ENCODE measurements at regions not wholly inside any gene's neighbourhood (a gene's known extent, or its start where the extent isn't known, plus 50 kb on each side); places are given as distances from the start of the nearest gene placed in this dataset.

DNA sequence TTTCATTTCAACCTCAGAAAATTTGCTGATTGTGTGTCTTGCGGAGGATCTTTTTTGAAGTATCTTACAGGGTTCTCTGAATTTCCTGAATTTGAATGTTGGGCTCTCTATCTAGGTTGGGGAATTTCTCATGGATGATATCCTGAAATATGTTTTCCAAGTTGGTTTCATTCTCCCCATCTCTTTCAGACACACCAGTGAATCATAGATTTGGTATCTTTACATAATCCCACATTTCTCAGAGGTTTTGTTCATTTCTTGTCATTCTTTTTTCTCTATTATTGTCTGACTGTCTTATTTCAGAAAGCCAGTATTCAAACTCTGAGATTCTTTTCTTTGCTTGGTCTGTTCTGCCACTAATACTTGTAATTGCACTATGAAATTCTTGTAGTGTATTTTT lies 456.9 kb downstream of the PRELID2 start:
- Histone ChIP-seq H3K9me3 (ENCODE audit: control insufficient read depth, insufficient read depth, low read depth, low read length) (no peaks in the 10 kb centered on the region), H3K36me3 (ENCODE audit: control insufficient read depth, insufficient read depth, low read length) (no peaks in the 10 kb centered on the region), H3K4me3 (ENCODE audit: low read depth in 2 of 2, low read length in 2 of 2) (no peak overlapping the region), H3K27ac (ENCODE audit: low read length) (no peak overlapping the region), H3K4me1 (ENCODE audit: control insufficient read depth, insufficient read depth, low read length) (no peaks in the 10 kb centered on the region), H3K27me3 (ENCODE audit: control insufficient read depth, insufficient read depth, low read length) (no peaks in the 10 kb centered on the region)
- in situ Hi-C loops (cut with HindIII; ENCODE audit: low pct_unique_long_range_greater_than_20kb, low sequenced_read_pairs) (no loop called here), intact Hi-C loops (cut with micrococcal nuclease; ENCODE audit: unreplicated experiment) (no loop called here)
- DNase-seq (ENCODE audit: low read depth, low spot score) (no peak), ATAC-seq (no peak)
- ChIA-PET POLR2A (no interaction called here), CTCF (no interaction called here)
- TF ChIP-seq SIN3A (IDR thresholded peaks at IDR 0.05; ENCODE audit: borderline replicate concordance, insufficient read depth, low read depth, low read length) = no peak
- TF ChIP-seq POLR2AphosphoS5 (IDR thresholded peaks at IDR 0.05; ENCODE audit: low read depth, low read length) = no peak
- BruUV-seq (replicated peaks) = no TSS peak

DNA sequence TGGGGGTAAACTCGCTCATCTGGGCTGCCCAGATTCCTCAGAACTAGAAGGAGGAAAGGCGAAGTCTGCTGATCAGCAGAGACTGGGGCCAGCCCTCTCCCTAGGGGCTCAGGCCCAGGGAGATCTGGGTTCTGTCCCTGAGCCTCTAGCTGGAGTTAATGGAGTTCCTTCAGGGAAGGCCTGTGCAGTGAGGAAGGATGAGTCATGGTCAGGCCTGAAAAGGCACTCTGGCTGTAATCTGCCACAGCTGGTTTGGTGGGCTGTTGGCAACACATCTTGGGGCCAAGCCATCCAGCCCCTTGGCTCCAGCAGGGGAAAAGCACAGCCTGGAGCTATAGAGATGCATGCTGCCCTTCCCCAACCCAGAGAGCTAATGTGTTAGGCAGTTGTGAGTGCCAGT lies 459.6 kb downstream of the PRELID2 start:
- TF ChIP-seq TCF7L2 (IDR thresholded peaks at IDR 0.05; ENCODE audit: low read depth, low read length) (no peak), SIN3A (IDR thresholded peaks at IDR 0.05; ENCODE audit: borderline replicate concordance, insufficient read depth, low read depth, low read length) (no peak), POLR2AphosphoS5 (IDR thresholded peaks at IDR 0.05; ENCODE audit: low read depth, low read length) (no peak)
- TF ChIP-seq, protein P1, sequence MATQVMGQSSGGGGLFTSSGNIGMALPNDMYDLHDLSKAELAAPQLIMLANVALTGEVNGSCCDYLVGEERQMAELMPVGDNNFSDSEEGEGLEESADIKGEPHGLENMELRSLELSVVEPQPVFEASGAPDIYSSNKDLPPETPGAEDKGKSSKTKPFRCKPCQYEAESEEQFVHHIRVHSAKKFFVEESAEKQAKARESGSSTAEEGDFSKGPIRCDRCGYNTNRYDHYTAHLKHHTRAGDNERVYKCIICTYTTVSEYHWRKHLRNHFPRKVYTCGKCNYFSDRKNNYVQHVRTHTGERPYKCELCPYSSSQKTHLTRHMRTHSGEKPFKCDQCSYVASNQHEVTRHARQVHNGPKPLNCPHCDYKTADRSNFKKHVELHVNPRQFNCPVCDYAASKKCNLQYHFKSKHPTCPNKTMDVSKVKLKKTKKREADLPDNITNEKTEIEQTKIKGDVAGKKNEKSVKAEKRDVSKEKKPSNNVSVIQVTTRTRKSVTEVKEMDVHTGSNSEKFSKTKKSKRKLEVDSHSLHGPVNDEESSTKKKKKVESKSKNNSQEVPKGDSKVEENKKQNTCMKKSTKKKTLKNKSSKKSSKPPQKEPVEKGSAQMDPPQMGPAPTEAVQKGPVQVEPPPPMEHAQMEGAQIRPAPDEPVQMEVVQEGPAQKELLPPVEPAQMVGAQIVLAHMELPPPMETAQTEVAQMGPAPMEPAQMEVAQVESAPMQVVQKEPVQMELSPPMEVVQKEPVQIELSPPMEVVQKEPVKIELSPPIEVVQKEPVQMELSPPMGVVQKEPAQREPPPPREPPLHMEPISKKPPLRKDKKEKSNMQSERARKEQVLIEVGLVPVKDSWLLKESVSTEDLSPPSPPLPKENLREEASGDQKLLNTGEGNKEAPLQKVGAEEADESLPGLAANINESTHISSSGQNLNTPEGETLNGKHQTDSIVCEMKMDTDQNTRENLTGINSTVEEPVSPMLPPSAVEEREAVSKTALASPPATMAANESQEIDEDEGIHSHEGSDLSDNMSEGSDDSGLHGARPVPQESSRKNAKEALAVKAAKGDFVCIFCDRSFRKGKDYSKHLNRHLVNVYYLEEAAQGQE (IDR thresholded peaks at IDR 0.05; ENCODE audit: insufficient read depth in 1 of 2, low read depth in 2 of 2, low read length in 1 of 2) = no peak
- TF ChIP-seq, protein P2, sequence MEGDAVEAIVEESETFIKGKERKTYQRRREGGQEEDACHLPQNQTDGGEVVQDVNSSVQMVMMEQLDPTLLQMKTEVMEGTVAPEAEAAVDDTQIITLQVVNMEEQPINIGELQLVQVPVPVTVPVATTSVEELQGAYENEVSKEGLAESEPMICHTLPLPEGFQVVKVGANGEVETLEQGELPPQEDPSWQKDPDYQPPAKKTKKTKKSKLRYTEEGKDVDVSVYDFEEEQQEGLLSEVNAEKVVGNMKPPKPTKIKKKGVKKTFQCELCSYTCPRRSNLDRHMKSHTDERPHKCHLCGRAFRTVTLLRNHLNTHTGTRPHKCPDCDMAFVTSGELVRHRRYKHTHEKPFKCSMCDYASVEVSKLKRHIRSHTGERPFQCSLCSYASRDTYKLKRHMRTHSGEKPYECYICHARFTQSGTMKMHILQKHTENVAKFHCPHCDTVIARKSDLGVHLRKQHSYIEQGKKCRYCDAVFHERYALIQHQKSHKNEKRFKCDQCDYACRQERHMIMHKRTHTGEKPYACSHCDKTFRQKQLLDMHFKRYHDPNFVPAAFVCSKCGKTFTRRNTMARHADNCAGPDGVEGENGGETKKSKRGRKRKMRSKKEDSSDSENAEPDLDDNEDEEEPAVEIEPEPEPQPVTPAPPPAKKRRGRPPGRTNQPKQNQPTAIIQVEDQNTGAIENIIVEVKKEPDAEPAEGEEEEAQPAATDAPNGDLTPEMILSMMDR (IDR thresholded peaks at IDR 0.05) = no peak
- no peaks in the 10 kb centered on the region for H3K4me1 ChIP-seq (ENCODE audit: control insufficient read depth, insufficient read depth, low read length)
- H3K36me3 ChIP-seq (ENCODE audit: control insufficient read depth, insufficient read depth, low read length) = no peaks in the 10 kb centered on the region
- in situ Hi-C loops (cut with HindIII; ENCODE audit: low pct_unique_long_range_greater_than_20kb, low sequenced_read_pairs) (no loop called here), intact Hi-C loops (cut with micrococcal nuclease; ENCODE audit: unreplicated experiment) (no loop called here)
- ChIA-PET POLR2A (no interaction called here), CTCF (no interaction called here)
- DNase-seq (ENCODE audit: low read depth, low spot score) (no peak), ATAC-seq (no peak)
- no peaks in the 10 kb centered on the region for H3K9me3 ChIP-seq (ENCODE audit: control insufficient read depth, insufficient read depth, low read depth, low read length)
- H3K27me3 ChIP-seq (ENCODE audit: control insufficient read depth, insufficient read depth, low read length) = no peaks in the 10 kb centered on the region
- H3K27ac ChIP-seq (ENCODE audit: low read length) = no peak overlapping the region
- H3K4me3 ChIP-seq (ENCODE audit: low read depth in 2 of 2, low read length in 2 of 2) = no peak overlapping the region
- no TSS peak for BruUV-seq (replicated peaks)

DNA sequence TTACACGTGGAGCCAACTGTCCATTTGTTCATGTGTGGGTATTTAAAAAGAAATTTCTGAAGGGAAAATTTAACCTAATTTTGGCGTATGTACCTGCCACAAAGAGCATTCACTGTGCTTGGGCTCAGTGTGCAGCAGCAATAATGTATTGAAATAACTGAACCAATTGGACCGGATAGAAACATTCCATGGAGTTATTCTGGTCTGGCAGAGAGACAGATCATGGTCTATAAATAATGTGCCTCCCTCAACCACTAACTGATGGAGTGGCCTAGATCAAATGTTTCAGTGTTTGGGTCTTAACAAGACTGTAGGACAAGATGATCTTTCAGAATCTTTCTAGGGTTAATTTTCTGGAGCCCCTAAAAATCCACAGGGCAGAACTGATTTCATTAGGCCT lies 469.7 kb downstream of the PRELID2 start:
- no peak overlapping the region for H3K27ac ChIP-seq (ENCODE audit: low read length)
- H3K4me3 ChIP-seq (ENCODE audit: low read depth in 2 of 2, low read length in 2 of 2) = no peak overlapping the region
- no peaks in the 10 kb centered on the region for H3K9me3 ChIP-seq (ENCODE audit: control insufficient read depth, insufficient read depth, low read depth, low read length)
- no peak for DNase-seq (ENCODE audit: low read depth, low spot score)
- TF ChIP-seq POLR2AphosphoS5 (IDR thresholded peaks at IDR 0.05; ENCODE audit: low read depth, low read length) (no peak), SIN3A (IDR thresholded peaks at IDR 0.05; ENCODE audit: borderline replicate concordance, insufficient read depth, low read depth, low read length) (no peak), TCF7L2 (IDR thresholded peaks at IDR 0.05; ENCODE audit: low read depth, low read length) (no peak)
- TF ChIP-seq, protein P2 (IDR thresholded peaks at IDR 0.05) = no peak
- TF ChIP-seq, protein P1 (IDR thresholded peaks at IDR 0.05; ENCODE audit: insufficient read depth in 1 of 2, low read depth in 2 of 2, low read length in 1 of 2) = no peak
- H3K4me1 ChIP-seq (ENCODE audit: control insufficient read depth, insufficient read depth, low read length) = no peaks in the 10 kb centered on the region
- intact Hi-C loops (cut with micrococcal nuclease; ENCODE audit: unreplicated experiment) = no loop called here
- ATAC-seq = no peak
- H3K27me3 ChIP-seq (ENCODE audit: control insufficient read depth, insufficient read depth, low read length) = no peaks in the 10 kb centered on the region
- no peaks in the 10 kb centered on the region for H3K36me3 ChIP-seq (ENCODE audit: control insufficient read depth, insufficient read depth, low read length)
- POLR2A ChIA-PET = no interaction called here
- in situ Hi-C loops (cut with HindIII; ENCODE audit: low pct_unique_long_range_greater_than_20kb, low sequenced_read_pairs) = no loop called here
- CTCF ChIA-PET = no interaction called here
- no TSS peak for BruUV-seq (replicated peaks)
